Nephron (organoid): ENCODE measurements at regions not wholly inside any gene's neighbourhood (a gene's known extent, or its start where the extent isn't known, plus 50 kb on each side); places are given as distances from the start of the nearest gene placed in this dataset.

Experiments used
- H3K27ac Mint-ChIP-seq, 3 experiments: 2 replicates each; pipeline ENCODE4 v1.8.0; 2020; ENCODE audit warnings: mixed read lengths in 3 of 3, mild to moderate bottlenecking in 2 of 3, moderate library complexity in 1 of 3
- H3K27me3 Mint-ChIP-seq: 2 replicates; pipeline ENCODE4 v1.8.0; 2021; ENCODE audit warnings: low read depth, mild to moderate bottlenecking, moderate library complexity, mixed read lengths
- H3K36me3 Mint-ChIP-seq: 2 replicates; pipeline ENCODE4 v1.8.0; 2020; ENCODE audit warnings: low read depth, mixed read lengths
- H3K4me1 Mint-ChIP-seq: 2 replicates; pipeline ENCODE4 v1.8.0; 2020; ENCODE audit warnings: mixed read lengths
- H3K4me3 Mint-ChIP-seq, 3 experiments: 2 replicates each; pipeline ENCODE4 v1.8.0; 2020; ENCODE audit warnings: mild to moderate bottlenecking in 3 of 3, mixed read lengths in 3 of 3, moderate library complexity in 2 of 3
- H3K9me3 Mint-ChIP-seq: 2 replicates; pipeline ENCODE4 v1.8.0; 2020; ENCODE audit warnings: mixed read lengths
- CTCF ChIP-seq, 3 experiments: fragments of 200-600 bp; sonication (generic); IDR thresholded peaks; one replicate each; pipeline ENCODE4 v1.5.0; 2021; ENCODE audit warnings: antibody characterized with exemption in 3 of 3; ENCODE audit not compliant: unreplicated experiment in 3 of 3

GRCh38 chr12:13924286-13924685, 57.1 kb downstream of the GRIN2B start:
- TF ChIP-seq CTCF (IDR thresholded peaks at IDR 0.05; ENCODE audit: unreplicated experiment in 3 of 3), result no peak
- Mint-ChIP-seq H3K27me3 (peaks cover 4% of the 10 kb centered on the region), H3K4me3 (no peak overlapping the region), H3K27ac (no peak overlapping the region), H3K9me3 (no peaks in the 10 kb centered on the region), H3K36me3 (no peaks in the 10 kb centered on the region), H3K4me1 (peaks cover 6% of the 10 kb centered on the region)

- Mint-ChIP-seq H3K9me3 (no peaks in the 10 kb centered on the region), H3K27me3 (peaks cover 4% of the 10 kb centered on the region), H3K4me1 (peaks cover 6% of the 10 kb centered on the region), H3K36me3 (no peaks in the 10 kb centered on the region), H3K27ac (no peak overlapping the region), H3K4me3 (no peak overlapping the region)
- no peak for TF ChIP-seq CTCF (IDR thresholded peaks at IDR 0.05; ENCODE audit: unreplicated experiment in 3 of 3)
Measured at GRCh38 chr12:13918897-13919296, 62.5 kb downstream of the GRIN2B start.

- H3K9me3 Mint-ChIP-seq, result no peaks in the 10 kb centered on the region
- no peaks in the 10 kb centered on the region for H3K4me1 Mint-ChIP-seq
- TF ChIP-seq CTCF (IDR thresholded peaks at IDR 0.05; ENCODE audit: unreplicated experiment in 3 of 3), result no peak
- H3K36me3 Mint-ChIP-seq, result no peaks in the 10 kb centered on the region
- H3K27me3 Mint-ChIP-seq, result peaks cover 3% of the 10 kb centered on the region
- H3K27ac Mint-ChIP-seq, result no peak overlapping the region
- no peak overlapping the region for H3K4me3 Mint-ChIP-seq
Measured at GRCh38 chr12:13915096-13915495, 66.3 kb downstream of the GRIN2B start.

GRCh38 chr12:13913371-13913770, 68.0 kb downstream of the GRIN2B start:
- no peak for TF ChIP-seq CTCF (IDR thresholded peaks at IDR 0.05; ENCODE audit: unreplicated experiment in 3 of 3)
- no peak overlapping the region for H3K27ac Mint-ChIP-seq
- no peaks in the 10 kb centered on the region for H3K9me3 Mint-ChIP-seq
- no peaks in the 10 kb centered on the region for H3K4me1 Mint-ChIP-seq
- no peaks in the 10 kb centered on the region for H3K36me3 Mint-ChIP-seq
- no peaks in the 10 kb centered on the region for H3K27me3 Mint-ChIP-seq
- no peak overlapping the region for H3K4me3 Mint-ChIP-seq

- no peaks in the 10 kb centered on the region for H3K36me3 Mint-ChIP-seq
- TF ChIP-seq CTCF (IDR thresholded peaks at IDR 0.05; ENCODE audit: unreplicated experiment in 3 of 3), result no peak
- H3K4me3 Mint-ChIP-seq, result no peak overlapping the region
- H3K9me3 Mint-ChIP-seq, result no peaks in the 10 kb centered on the region
- H3K27me3 Mint-ChIP-seq, result no peaks in the 10 kb centered on the region
- H3K27ac Mint-ChIP-seq, result no peak overlapping the region
- H3K4me1 Mint-ChIP-seq, result no peaks in the 10 kb centered on the region
Measured at GRCh38 chr12:13911756-13912554, 69.4 kb downstream of the GRIN2B start.

GRCh38 chr12:13905794-13906193, 75.6 kb downstream of the GRIN2B start:
- Mint-ChIP-seq H3K9me3 (peaks cover 8% of the 10 kb centered on the region), H3K27ac (no peak overlapping the region), H3K4me1 (no peaks in the 10 kb centered on the region), H3K4me3 (no peak overlapping the region), H3K36me3 (no peaks in the 10 kb centered on the region), H3K27me3 (no peaks in the 10 kb centered on the region)
- TF ChIP-seq CTCF (IDR thresholded peaks at IDR 0.05; ENCODE audit: unreplicated experiment in 3 of 3), result no peak
